SH-SY5Y (cell line): ENCODE measurements at regions not wholly inside any gene's neighbourhood (a gene's known extent, or its start where the extent isn't known, plus 50 kb on each side); places are given as distances from the start of the nearest gene placed in this dataset.

Experiments
- GATA2 ChIP-seq: IDR thresholded peaks from 2 replicates; pipeline ENCODE4 v1.6.1; 2011; ENCODE audit warnings: mild to moderate bottlenecking, low read depth, low read length
- GATA3 ChIP-seq: IDR thresholded peaks from 2 replicates; pipeline ENCODE4 v1.6.1; 2011; ENCODE audit warnings: low read depth, mild to moderate bottlenecking, low read length, moderate library complexity

DNA sequence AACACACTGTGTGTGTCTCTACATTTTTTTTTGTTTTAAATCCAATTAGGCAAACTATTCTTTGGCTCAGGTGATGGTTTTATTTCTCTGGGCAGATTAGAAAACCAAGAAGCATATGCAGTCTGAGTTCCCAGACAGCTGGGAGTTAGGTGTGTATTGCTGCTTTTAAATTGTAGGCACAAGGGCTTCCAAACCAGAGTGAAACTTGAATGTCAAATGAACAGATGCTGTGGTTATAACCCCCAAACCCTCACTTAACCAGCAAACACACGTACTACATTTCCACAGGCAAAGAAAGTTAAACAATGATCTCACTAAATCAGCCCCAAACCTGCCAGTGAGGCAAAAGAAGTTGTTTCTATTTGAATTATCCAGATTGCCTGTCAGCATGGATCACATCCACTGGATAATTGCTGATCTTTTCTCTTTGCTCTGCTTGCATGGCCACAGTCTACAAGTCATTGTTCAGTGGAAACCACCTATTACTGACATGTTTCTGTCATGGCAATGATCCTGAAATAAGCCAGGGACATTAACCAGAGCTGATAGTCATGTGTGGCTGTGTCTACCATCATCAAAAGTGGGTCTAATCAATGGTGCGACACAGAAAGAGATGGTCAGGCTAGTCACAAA, 576.5 kb upstream of the PLXNA2 start:
- TF ChIP-seq GATA3: no peak
- TF ChIP-seq GATA2: no peak
